Gastrocnemius medialis (tissue), 4 donors: ENCODE measurements at regions not wholly inside any gene's neighbourhood (a gene's known extent, or its start where the extent isn't known, plus 50 kb on each side); places are given as distances from the start of the nearest gene placed in this dataset.

Experiments
- ATAC-seq, 2 donors: fragments of 150-250 bp; one replicate each; pipeline ENCODE4 v1.9.1; 2016
- DNase-seq, 2 donors: peaks; one replicate each; pipeline ENCODE4 v3.0.0-alpha.2; 2019
- H3K27ac ChIP-seq, 4 donors: fragments of 200-600 bp; sonication (generic); 1 replicate in 1 of 4; 2 replicates in 3 of 4; pipeline ENCODE4 v1.5.1; 2016 to 2018; ENCODE audit warnings: mild to moderate bottlenecking in 2 of 4, moderate library complexity in 1 of 4
- H3K27me3 ChIP-seq, 3 donors: fragments of 200-600 bp; sonication (generic) in 2 of 3; 1 replicate in 1 of 3; 2 replicates in 2 of 3; pipeline versions ENCODE4 v1.5.1 to v1.6.0; 2016 to 2019; ENCODE audit warnings: mild to moderate bottlenecking in 1 of 3, moderate library complexity in 1 of 3
- H3K36me3 ChIP-seq, 2 donors: fragments of 200-600 bp; sonication (generic) in 1 of 2; one replicate each; pipeline ENCODE4 v1.5.1; 2017 to 2018
- H3K4me1 ChIP-seq, 2 donors: fragments of 200-600 bp; sonication (generic) in 1 of 2; one replicate each; pipeline ENCODE4 v1.5.1; 2016 to 2017; ENCODE audit warnings: mild to moderate bottlenecking in 2 of 2
- H3K4me3 ChIP-seq, 4 donors: fragments of 200-600 bp; sonication (generic) in 3 of 4; 1 replicate in 1 of 4; 2 replicates in 3 of 4; pipeline ENCODE4 v1.5.1; 2016 to 2019; ENCODE audit warnings: mild to moderate bottlenecking in 2 of 4
- H3K9me3 ChIP-seq, 3 donors: fragments of 200-600 bp; sonication (generic) in 2 of 3; 1 replicate in 1 of 3; 2 replicates in 2 of 3; pipeline ENCODE4 v1.5.1; 2016 to 2019
- POLR2A ChIP-seq, 2 donors: fragments of 450-650 bp; IDR thresholded peaks; one replicate each; pipeline ENCODE4 v1.6.1; 2017; ENCODE audit warnings: antibody characterized with exemption in 2 of 2, mild to moderate bottlenecking in 2 of 2, moderate library complexity in 2 of 2
- in situ Hi-C, 4 donors: fragments of 200-750 bp; cut with MboI; loops; one replicate each; pipeline versions ENCODE4 v1.15.0 to v1.8.0; 2017; ENCODE audit warnings: low sequenced_read_pairs in 4 of 4
- intact Hi-C: fragments of 100-400 bp; cut with DNase I; formaldehyde crosslinking; loops from one replicate; pipeline ENCODE4 v1.15.1; 2023; ENCODE audit warnings: low total_unique reads
- TF ChIP-seq, protein P1 (sequence below), 5 experiments: fragments of 450-650 bp in 3 of 5; fragments of 200-600 bp in 2 of 5; sonication (generic) in 2 of 5; IDR thresholded peaks in 4 of 5; conservative IDR thresholded peaks in 1 of 5; 1 replicate in 4 of 5; 2 replicates in 1 of 5; pipeline ENCODE4 v1.5.1; 2016 to 2019; ENCODE audit warnings: antibody characterized with exemption in 5 of 5, mild to moderate bottlenecking in 3 of 5, moderate library complexity in 3 of 5

DNA sequence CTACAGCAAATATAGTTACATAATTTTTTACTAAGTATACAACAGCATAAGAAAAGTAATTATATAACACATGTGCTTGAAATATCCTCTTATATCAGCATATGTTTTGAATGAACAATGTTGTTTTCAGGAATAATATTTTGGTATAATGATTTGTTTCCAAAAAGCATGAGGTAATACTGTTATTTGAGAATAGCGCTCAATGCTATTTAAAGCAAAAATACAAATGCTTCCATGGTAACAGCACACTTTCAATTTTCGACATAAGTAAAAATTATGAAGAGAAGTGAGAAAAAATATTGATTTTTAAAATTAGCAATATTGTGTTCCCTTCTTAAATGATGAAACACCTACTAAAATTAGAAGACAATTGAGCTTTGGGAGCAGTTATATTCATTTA lies 715.9 kb upstream of the ATXN8OS start:
- Histone ChIP-seq H3K4me3 (no peak overlapping the region), H3K27me3 (no peaks in the 10 kb centered on the region), H3K27ac (no peak overlapping the region), H3K9me3 (no peaks in the 10 kb centered on the region), H3K36me3 (no peaks in the 10 kb centered on the region), H3K4me1 (no peaks in the 10 kb centered on the region)
- ATAC-seq = no peak
- TF ChIP-seq POLR2A (IDR thresholded peaks at IDR 0.05) = no peak
- TF ChIP-seq, protein P1, sequence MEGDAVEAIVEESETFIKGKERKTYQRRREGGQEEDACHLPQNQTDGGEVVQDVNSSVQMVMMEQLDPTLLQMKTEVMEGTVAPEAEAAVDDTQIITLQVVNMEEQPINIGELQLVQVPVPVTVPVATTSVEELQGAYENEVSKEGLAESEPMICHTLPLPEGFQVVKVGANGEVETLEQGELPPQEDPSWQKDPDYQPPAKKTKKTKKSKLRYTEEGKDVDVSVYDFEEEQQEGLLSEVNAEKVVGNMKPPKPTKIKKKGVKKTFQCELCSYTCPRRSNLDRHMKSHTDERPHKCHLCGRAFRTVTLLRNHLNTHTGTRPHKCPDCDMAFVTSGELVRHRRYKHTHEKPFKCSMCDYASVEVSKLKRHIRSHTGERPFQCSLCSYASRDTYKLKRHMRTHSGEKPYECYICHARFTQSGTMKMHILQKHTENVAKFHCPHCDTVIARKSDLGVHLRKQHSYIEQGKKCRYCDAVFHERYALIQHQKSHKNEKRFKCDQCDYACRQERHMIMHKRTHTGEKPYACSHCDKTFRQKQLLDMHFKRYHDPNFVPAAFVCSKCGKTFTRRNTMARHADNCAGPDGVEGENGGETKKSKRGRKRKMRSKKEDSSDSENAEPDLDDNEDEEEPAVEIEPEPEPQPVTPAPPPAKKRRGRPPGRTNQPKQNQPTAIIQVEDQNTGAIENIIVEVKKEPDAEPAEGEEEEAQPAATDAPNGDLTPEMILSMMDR (IDR thresholded peaks at IDR 0.05 in 4 of 5, conservative IDR thresholded peaks at IDR 0.05 in 1 of 5) = no peak
- no peak for DNase-seq
- intact Hi-C loops (no loop called here), in situ Hi-C loops (no loop called here)

- Histone ChIP-seq H3K4me1 (no peaks in the 10 kb centered on the region), H3K36me3 (no peaks in the 10 kb centered on the region), H3K27me3 (no peaks in the 10 kb centered on the region), H3K4me3 (no peak overlapping the region), H3K9me3 (no peaks in the 10 kb centered on the region), H3K27ac (no peak overlapping the region)
- TF ChIP-seq POLR2A (IDR thresholded peaks at IDR 0.05) = no peak
- TF ChIP-seq, protein P1 (IDR thresholded peaks at IDR 0.05 in 4 of 5, conservative IDR thresholded peaks at IDR 0.05 in 1 of 5) = no peak
- ATAC-seq = no peak
- intact Hi-C loops = no loop called here
- DNase-seq = no peak
- in situ Hi-C loops = no loop called here
These were observed 717.7 kb upstream of the ATXN8OS start for GRCh38 chr13:69389899-69390298.

GRCh38 chr13:69373747-69374425 lies 733.7 kb upstream of the ATXN8OS start:
- H3K9me3 ChIP-seq = no peaks in the 10 kb centered on the region
- H3K36me3 ChIP-seq = no peaks in the 10 kb centered on the region
- in situ Hi-C loops = no loop called here
- no peaks in the 10 kb centered on the region for H3K4me1 ChIP-seq
- ATAC-seq (no peak), DNase-seq (no peak)
- intact Hi-C loops = no loop called here
- no peak overlapping the region for H3K27ac ChIP-seq
- H3K27me3 ChIP-seq = no peaks in the 10 kb centered on the region
- TF ChIP-seq POLR2A (IDR thresholded peaks at IDR 0.05) = no peak
- TF ChIP-seq, protein P1 (IDR thresholded peaks at IDR 0.05 in 4 of 5, conservative IDR thresholded peaks at IDR 0.05 in 1 of 5) = no peak
- no peak overlapping the region for H3K4me3 ChIP-seq

GRCh38 chr13:69363360-69363759 lies 744.3 kb upstream of the ATXN8OS start:
- in situ Hi-C loops = no loop called here
- Histone ChIP-seq H3K27me3 (no peaks in the 10 kb centered on the region), H3K4me3 (no peak overlapping the region), H3K36me3 (no peaks in the 10 kb centered on the region), H3K27ac (no peak overlapping the region), H3K9me3 (no peaks in the 10 kb centered on the region), H3K4me1 (no peaks in the 10 kb centered on the region)
- intact Hi-C loops = no loop called here
- ATAC-seq (no peak), DNase-seq (no peak)
- TF ChIP-seq POLR2A (IDR thresholded peaks at IDR 0.05) = no peak
- TF ChIP-seq, protein P1 (IDR thresholded peaks at IDR 0.05 in 4 of 5, conservative IDR thresholded peaks at IDR 0.05 in 1 of 5) = no peak

GRCh38 chr13:69331245-69331644 lies 776.4 kb upstream of the ATXN8OS start:
- TF ChIP-seq, protein P1 (IDR thresholded peaks at IDR 0.05 in 4 of 5, conservative IDR thresholded peaks at IDR 0.05 in 1 of 5) = no peak
- TF ChIP-seq POLR2A (IDR thresholded peaks at IDR 0.05) = no peak
- Histone ChIP-seq H3K27me3 (no peaks in the 10 kb centered on the region), H3K9me3 (no peaks in the 10 kb centered on the region), H3K4me3 (no peak overlapping the region), H3K4me1 (no peaks in the 10 kb centered on the region), H3K36me3 (no peaks in the 10 kb centered on the region), H3K27ac (no peak overlapping the region)
- DNase-seq = no peak
- ATAC-seq = no peak
- in situ Hi-C loops (no loop called here), intact Hi-C loops (no loop called here)
